Peyer's patch (tissue), 4 donors: ENCODE measurements at regions not wholly inside any gene's neighbourhood (a gene's known extent, or its start where the extent isn't known, plus 50 kb on each side); places are given as distances from the start of the nearest gene placed in this dataset.

ENCODE experiments used
- DNase-seq, 3 donors: peaks; one replicate each; pipeline ENCODE4 v3.0.0-alpha.2; 2017 to 2019
- H3K27ac ChIP-seq, 4 donors: fragments of 200-600 bp; sonication (generic); one replicate each; pipeline ENCODE4 v1.5.1; 2016 to 2019
- H3K27me3 ChIP-seq, 2 donors: fragments of 200-600 bp; sonication (generic); one replicate each; pipeline ENCODE4 v1.5.1; 2019
- H3K36me3 ChIP-seq, 3 donors: fragments of 200-600 bp; sonication (generic); one replicate each; pipeline ENCODE4 v1.5.1; 2016 to 2019
- H3K4me1 ChIP-seq, 4 donors: fragments of 200-600 bp; sonication (generic); one replicate each; pipeline ENCODE4 v1.5.1; 2016 to 2019
- H3K4me3 ChIP-seq, 4 donors: fragments of 200-600 bp; sonication (generic); 1 replicate in 3 of 4; 2 replicates in 1 of 4; pipeline ENCODE4 v1.5.1; 2016 to 2019; ENCODE audit warnings: mild to moderate bottlenecking in 1 of 4
- H3K9me3 ChIP-seq, 4 donors: fragments of 200-600 bp; sonication (generic); one replicate each; pipeline ENCODE4 v1.5.1; 2016 to 2019; ENCODE audit warnings: mild to moderate bottlenecking in 1 of 4
- CTCF ChIP-seq, 6 experiments: fragments of 450-650 bp in 4 of 6; fragments of 200-600 bp in 2 of 6; sonication (generic) in 1 of 6; IDR thresholded peaks; one replicate each; pipeline ENCODE4 v1.5.1; 2017 to 2019; ENCODE audit warnings: antibody characterized with exemption in 6 of 6, mild to moderate bottlenecking in 3 of 6, moderate library complexity in 1 of 6
- POLR2A ChIP-seq, 2 donors: fragments of 450-650 bp; IDR thresholded peaks; one replicate each; pipeline ENCODE4 v1.5.1; 2017; ENCODE audit warnings: antibody characterized with exemption in 2 of 2, mild to moderate bottlenecking in 2 of 2, moderate library complexity in 2 of 2

DNA sequence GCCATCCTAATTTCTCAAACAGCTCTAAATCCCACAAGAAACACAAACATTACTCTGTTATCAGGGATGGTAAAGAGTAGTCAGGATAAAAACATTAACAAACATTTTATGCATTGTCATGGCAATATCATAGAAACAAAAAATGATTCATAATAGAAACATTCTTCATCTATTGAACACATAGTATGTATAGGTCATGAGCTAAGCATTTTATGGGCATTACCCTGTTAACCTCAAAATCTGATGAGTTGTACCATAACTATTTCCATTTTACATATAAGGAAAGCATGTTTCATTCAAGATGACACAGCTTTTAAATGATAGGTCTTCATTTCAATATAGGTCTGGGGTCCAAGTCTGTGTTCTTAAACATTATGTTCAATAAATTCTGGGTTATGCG is 344.9 kb downstream of the RND3 start:
- Histone ChIP-seq H3K4me1 (no peaks in the 10 kb centered on the region), H3K9me3 (peaks cover 0 to 13% (median 0%) of the 10 kb centered on the region in 4 donors), H3K27ac (no peak overlapping the region), H3K36me3 (no peaks in the 10 kb centered on the region), H3K27me3 (no peaks in the 10 kb centered on the region), H3K4me3 (no peak overlapping the region)
- TF ChIP-seq CTCF (IDR thresholded peaks at IDR 0.05): no peak
- DNase-seq: no peak

DNA sequence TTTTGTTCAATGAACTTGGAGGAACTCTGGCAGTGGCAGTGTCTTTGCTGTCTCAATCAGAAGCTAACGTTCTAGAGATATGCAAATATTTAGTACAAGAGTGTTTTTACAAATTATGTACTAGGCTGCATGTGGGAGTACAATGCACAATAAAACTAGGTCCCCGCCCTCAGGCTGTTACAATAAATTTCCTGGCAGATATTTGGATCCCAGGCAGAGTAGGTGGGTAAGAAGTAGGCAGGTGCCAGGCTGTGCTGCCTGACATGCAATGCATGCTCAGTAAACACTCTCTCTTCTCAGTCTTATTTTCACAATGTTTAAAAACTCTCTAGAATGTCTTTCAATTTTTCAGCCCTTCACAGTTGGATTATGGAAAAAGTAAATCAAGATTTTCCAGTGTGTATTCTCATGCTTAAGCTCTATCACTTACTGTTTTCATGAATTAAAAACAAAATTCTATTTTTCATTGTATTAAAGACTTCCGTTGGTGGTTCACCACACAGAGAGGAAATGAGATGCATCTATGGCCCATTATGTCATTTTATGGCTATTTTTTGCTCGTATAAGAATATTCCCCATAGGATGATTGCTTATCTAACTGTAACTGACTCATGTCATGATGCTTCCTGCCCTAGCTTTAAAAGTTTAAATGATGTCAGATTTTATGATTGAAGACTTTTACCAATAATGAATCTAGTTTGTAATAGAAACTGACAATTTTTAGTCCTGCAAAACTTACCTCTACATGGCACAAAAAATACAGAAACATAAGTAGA is 346.1 kb downstream of the RND3 start:
- no peak for DNase-seq
- no peak overlapping the region for H3K27ac ChIP-seq
- no peaks in the 10 kb centered on the region for H3K27me3 ChIP-seq
- no peak overlapping the region for H3K4me3 ChIP-seq
- TF ChIP-seq POLR2A (IDR thresholded peaks at IDR 0.05) (no peak), CTCF (IDR thresholded peaks at IDR 0.05) (no peak)
- no peaks in the 10 kb centered on the region for H3K36me3 ChIP-seq
- no peaks in the 10 kb centered on the region for H3K4me1 ChIP-seq
- peaks cover 0 to 3% (median 0%) of the 10 kb centered on the region in 4 donors for H3K9me3 ChIP-seq

- Histone ChIP-seq H3K36me3 (no peaks in the 10 kb centered on the region), H3K4me3 (no peak overlapping the region), H3K27me3 (no peaks in the 10 kb centered on the region), H3K9me3 (no peaks in the 10 kb centered on the region), H3K27ac (no peak overlapping the region), H3K4me1 (no peaks in the 10 kb centered on the region)
- TF ChIP-seq POLR2A (IDR thresholded peaks at IDR 0.05) (no peak), CTCF (IDR thresholded peaks at IDR 0.05) (no peak)
- DNase-seq: no peak
Measured at GRCh38 chr2:150140777-150141176, 346.7 kb downstream of the RND3 start.

- no peak for TF ChIP-seq POLR2A (IDR thresholded peaks at IDR 0.05)
- no peak for TF ChIP-seq CTCF (IDR thresholded peaks at IDR 0.05)
- no peak for DNase-seq
- Histone ChIP-seq H3K4me1 (no peaks in the 10 kb centered on the region), H3K27ac (no peak overlapping the region), H3K4me3 (no peak overlapping the region), H3K36me3 (no peaks in the 10 kb centered on the region), H3K27me3 (no peaks in the 10 kb centered on the region), H3K9me3 (no peaks in the 10 kb centered on the region)
Measured at GRCh38 chr2:150138587-150138986, 348.9 kb downstream of the RND3 start.

DNA sequence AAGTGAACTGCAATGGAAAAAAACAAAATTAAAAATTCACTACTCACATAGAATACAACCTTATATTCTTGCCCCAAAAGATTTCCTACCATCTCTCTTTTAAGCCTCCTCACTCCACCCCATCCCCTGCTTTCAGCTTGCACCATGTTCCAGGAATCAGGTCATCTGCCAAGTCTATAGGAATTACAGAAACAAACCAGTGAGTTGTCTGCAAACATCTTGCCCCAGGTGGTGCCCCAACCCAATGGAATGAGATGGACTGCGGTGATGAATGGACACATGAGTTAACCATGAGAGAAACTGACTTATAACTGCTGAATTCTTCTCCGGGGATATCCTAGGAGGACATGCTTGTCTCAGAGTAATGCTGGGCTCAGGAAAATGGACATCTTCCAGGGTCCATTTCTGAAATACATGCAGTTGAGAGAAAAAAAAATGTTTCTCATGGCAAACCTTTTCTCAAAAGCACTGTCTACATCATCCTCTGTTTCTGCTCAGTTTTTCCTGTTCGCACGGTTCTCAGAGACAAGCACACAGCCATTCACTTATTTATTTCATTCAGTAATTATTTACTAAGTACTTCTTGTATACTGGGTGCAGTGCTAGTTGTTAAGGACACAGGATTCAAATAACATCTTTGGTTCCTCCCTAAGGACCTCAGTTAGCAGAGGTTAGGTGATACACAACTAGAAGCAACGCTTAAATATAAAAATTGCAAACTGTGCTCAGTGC is 350.0 kb downstream of the RND3 start:
- Histone ChIP-seq H3K36me3 (no peaks in the 10 kb centered on the region), H3K27me3 (no peaks in the 10 kb centered on the region), H3K4me1 (no peaks in the 10 kb centered on the region), H3K4me3 (no peak overlapping the region), H3K27ac (no peak overlapping the region), H3K9me3 (no peaks in the 10 kb centered on the region)
- DNase-seq: no peak
- TF ChIP-seq CTCF (IDR thresholded peaks at IDR 0.05) (no peak), POLR2A (IDR thresholded peaks at IDR 0.05) (no peak)
